DMS153 treated with DMSO at 0.1 percent for 48 hours (cell line): ENCODE measurements at regions not wholly inside any gene's neighbourhood (a gene's known extent, or its start where the extent isn't known, plus 50 kb on each side); places are given as distances from the start of the nearest gene placed in this dataset.

Experiments
- DNase-seq: peaks from one replicate; lab custom pipeline; 2025; ENCODE audit not compliant: unreplicated experiment; lab: John Stamatoyannopoulos, UW

GRCh38 chr2:205937211-205937610 lies 148.8 kb downstream of the INO80D start:
- DNase-seq: no peak

DNA sequence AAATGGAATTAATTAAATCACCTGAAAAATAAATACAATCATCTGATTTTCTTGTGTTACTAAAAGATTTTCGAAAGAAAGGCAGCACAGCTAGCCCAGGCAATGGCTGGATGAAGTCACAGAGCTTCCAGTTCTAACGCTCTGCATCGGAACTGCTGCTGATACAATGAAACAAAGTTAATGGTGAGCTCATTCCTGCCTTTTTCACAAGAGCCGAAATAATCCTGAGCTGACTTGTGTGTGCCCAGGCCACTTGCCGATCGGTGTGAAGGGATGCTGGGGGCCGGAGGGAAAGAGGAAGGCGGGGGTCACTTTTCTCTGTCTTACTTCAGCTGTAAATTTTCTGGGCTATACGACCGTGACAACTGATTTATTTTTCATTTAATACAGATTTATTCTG lies 149.5 kb downstream of the INO80D start:
- no peak for DNase-seq

DNA sequence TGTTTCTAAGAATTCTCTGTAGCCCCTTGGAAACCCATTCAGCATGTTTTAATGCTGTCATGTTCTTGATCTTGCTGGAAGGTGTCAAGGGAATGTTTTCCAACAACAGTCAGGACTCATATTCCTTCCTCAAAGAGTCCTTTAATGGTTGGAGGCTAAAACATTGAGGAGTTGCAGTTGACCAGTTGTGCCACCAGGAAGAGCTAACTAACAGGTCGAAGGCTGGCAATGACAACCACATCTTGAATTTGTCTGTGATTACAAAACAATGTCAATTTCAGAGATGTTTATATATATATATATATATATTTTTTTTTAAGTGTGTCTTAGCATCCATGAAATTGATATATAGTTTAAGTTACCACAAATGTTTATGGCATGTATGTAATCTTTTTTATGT lies 151.5 kb downstream of the INO80D start:
- no peak for DNase-seq

GRCh38 chr2:205932861-205933260 lies 153.1 kb downstream of the INO80D start:
- DNase-seq: no peak

DNA sequence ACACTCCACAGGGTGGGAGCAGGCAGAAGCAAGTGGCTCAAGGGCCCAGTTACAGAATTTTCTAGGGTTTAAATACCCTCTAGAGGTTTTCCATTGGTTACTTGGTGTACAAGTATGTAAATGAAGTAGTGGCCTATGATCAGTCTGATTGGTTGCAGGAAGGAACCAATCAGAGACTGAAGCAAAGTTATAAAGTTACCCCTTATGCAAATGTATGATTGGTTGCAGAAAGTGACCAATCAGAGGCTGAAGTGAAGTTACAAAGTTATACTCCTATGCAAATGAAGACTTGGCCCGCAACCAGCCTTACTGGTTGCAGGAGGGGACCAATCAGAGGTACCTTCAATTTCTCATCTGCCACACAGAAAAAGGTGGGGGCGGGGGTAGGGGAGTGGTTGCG lies 154.6 kb downstream of the INO80D start:
- no peak for DNase-seq

DNA sequence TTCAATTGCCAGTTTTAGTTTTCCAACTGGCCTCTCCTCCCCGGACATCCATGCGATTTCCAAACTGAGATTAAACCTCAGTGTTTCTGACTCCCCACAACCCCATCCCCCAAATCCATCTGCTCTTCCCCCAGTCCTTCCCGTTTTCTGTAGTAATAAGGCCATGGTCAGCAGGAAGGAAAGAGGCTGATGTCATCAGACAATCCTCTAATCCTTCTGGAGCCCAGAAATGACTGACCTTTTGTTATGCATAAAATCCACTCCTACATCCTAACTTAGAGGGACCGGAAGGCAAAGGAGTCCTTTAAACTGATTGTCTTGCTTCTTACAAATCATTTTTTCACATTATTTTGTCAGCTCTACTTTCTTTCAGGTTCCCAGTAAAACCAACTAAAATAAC lies 155.8 kb downstream of the INO80D start:
- no peak for DNase-seq

DNA sequence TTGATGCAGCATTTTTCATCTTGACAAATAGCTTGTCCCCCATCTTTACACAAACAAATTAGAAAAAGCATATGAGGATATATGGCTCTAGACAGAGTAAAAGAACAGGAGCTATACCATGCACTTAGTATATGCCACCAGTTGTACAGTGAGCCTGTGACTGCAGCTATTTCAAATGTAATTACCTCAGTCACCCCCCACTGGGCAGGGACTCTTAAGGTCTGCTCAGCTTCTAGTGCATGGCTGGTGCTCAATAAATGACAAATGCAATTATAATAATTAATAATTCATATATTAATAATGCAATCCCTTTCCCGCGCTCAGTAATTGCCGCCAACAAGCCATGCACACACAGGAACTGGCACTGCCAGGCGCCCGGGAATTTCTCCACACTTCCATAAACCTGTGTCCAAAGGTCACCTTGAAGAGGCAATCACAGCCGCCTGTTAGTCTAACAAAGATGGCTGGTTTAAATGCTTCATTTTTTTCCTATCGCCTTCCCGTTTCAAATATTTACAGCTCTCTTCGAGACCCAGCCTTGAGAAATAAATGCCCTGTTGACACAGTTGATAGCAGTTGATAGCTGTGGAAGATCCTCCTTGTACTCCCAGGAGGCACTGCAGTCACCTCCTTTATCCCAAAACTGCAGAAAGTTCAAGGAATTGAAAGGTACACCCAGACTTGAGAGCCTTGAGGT lies 156.6 kb downstream of the INO80D start:
- no peak for DNase-seq

GRCh38 chr2:205925373-205926337 lies 160.3 kb downstream of the INO80D start:
- DNase-seq: peak; percentile 52

- no peak for DNase-seq
Observed at GRCh38 chr2:205924676-205925075, 161.3 kb downstream of the INO80D start.

GRCh38 chr2:205915130-205915524 lies 170.8 kb downstream of the INO80D start:
- DNase-seq: no peak

DNA sequence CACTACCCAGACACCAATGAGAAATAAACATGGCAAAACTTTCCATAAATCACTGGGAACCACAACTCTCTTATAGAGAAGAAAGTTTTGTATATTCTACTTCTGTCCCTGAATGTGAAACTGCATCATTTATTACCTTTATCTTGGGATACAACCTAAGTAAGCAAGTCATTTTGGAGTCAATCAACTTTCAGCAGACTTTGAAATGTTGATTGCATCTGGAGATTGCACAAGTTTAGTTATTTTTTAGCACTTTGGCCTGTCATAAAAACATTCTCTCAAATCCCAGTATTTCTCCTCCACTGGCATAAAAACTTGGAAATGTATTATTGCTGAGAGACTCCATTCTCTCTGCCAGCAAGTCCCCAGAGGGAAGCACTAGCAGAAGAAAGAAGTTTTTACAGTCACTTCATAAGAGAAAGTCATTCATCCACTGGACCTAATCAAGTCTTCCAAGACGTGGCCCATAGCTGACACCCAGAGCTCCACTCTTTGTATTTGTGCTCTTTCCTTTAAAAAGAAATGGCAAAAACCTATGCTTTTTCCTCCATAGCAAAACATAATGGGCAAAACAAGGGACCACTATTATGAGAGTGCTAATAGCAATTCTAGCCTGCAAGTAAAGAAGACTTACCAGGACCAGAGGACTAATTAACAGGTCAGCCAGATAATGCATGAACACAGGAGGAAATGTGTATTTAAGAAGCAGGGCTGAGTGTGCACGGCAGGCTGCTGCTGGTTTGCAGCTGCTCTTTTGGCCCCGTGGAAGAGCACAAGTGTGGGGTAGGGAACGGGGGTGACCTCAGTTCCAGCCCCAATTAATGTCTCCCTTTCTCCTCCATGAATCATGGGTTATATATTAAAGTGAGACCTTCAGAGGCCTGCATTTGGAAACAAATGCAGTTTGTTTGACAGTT lies 171.5 kb downstream of the INO80D start:
- no peak for DNase-seq

DNA sequence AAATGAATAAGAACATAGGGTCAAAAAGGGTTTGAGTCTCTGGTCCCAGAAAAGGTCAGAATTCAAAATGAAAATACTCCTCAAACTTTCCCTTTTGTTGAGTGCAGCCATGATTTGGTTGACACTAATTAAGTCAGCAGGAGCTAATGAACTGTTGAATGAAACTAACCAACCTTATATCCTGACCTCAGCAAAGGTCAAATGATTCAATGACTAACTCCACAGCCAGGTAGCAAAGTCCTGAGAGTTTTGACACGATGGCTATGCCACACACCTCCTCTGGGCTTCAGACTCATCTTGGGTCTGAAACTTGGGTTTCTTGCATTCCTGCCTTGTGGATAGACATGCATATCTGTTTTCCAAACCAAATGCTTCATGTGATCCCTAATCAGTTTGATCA lies 172.3 kb downstream of the INO80D start:
- DNase-seq: no peak

- no peak for DNase-seq
Observed at GRCh38 chr2:205911306-205911705, 174.7 kb downstream of the INO80D start.

GRCh38 chr2:205909184-205909572 lies 176.8 kb downstream of the INO80D start:
- no peak for DNase-seq

GRCh38 chr2:205908212-205909183 lies 177.5 kb downstream of the INO80D start:
- DNase-seq: no peak

GRCh38 chr2:205906419-205906818 lies 179.6 kb downstream of the INO80D start:
- no peak for DNase-seq

- DNase-seq: no peak
Observed at GRCh38 chr2:205905576-205905975, 180.4 kb downstream of the INO80D start.

DNA sequence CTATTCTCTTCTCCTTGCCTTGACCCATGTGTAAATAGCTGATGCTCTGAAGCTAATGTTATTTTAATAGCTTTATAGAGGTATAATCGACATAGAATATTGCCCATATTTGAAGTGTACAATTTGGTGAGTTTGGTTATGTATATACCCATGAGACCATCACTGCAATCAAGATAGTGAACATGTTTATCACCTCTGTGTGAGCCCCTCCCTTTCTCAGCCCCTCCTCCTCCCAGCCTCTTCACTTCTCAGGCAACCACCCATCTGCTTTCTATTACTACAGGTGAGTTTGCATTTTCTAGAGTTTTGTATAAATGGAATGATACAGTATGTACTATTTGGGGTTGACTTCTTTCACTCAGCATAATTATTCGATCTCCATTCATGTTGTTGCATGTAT lies 181.1 kb downstream of the INO80D start:
- no peak for DNase-seq

GRCh38 chr2:205903549-205904129 lies 182.3 kb downstream of the INO80D start:
- DNase-seq: no peak

- DNase-seq: no peak
Observed at GRCh38 chr2:205902900-205903237, 183.1 kb downstream of the INO80D start.
